GM12878 (cell line): ENCODE measurements at regions not wholly inside any gene's neighbourhood (a gene's known extent, or its start where the extent isn't known, plus 50 kb on each side); places are given as distances from the start of the nearest gene placed in this dataset.

ENCODE experiments used
- ATAC-seq: fragments of 200-7000 bp; cut with Tn5 transposase; 3 replicates; pipeline ENCODE4 v1.9.1; 2020; ENCODE audit warnings: mild to moderate bottlenecking, moderate library complexity
- BruUV-seq: library from RNA; stranded (reverse); fragments of 400-500 nt; replicated peaks from 2 replicates; lab custom pipeline; 2021; lab: Mats Ljungman, UMichigan
- CTCF ChIA-PET: fragments of 300-600 bp; sonication (Branson Sonifier 250); formaldehyde crosslinking; extraction: SDS; loops from one replicate; lab custom pipeline; 2021; ENCODE audit warnings: inconsistent platforms; lab: Yijun Ruan, JAX
- POLR2A ChIA-PET: fragments of 350-600 bp; formaldehyde crosslinking; extraction: SDS; loops from one replicate; lab custom pipeline; 2021; ENCODE audit warnings: inconsistent platforms; lab: Charles Lee
- RAD21 ChIA-PET: fragments of 300-600 bp; sonication (Branson Sonifier 250); formaldehyde crosslinking; loops from one replicate; lab custom pipeline; 2023; ENCODE audit warnings: antibody characterized with exemption; ENCODE audit not compliant: unreplicated experiment; lab: Charles Lee
- SMC1A ChIA-PET: fragments of 300-600 bp; sonication (Branson Sonifier 250); formaldehyde crosslinking; loops from one replicate; lab custom pipeline; 2023; ENCODE audit not compliant: unreplicated experiment, uncharacterized antibody; lab: Charles Lee
- DNase-seq: peaks from one replicate; pipeline ENCODE4 v3.0.0-alpha.2; 2011; ENCODE audit warnings: low read depth, low spot score
- FAIRE-seq: peaks from 3 replicates; lab custom pipeline; 2011; peaks lifted over from hg19 to GRCh38; lab: Jason Lieb, UNC
- H2AFZ ChIP-seq: 2 replicates; pipeline ENCODE4 v1.6.0; 2011; ENCODE audit warnings: low read depth, low read length, control low read depth; ENCODE audit not compliant: control insufficient read depth
- H3K27ac ChIP-seq: 2 replicates; pipeline ENCODE4 v1.5.1; 2011; ENCODE audit warnings: control low read depth; ENCODE audit not compliant: control insufficient read depth, insufficient read depth
- H3K27me3 ChIP-seq, 2 experiments: replicated peaks in 1 of 2; 2 replicates each; pipeline versions ENCODE4 v1.6.0 to v1.6.1; 2011; ENCODE audit warnings: low read length in 1 of 2; ENCODE audit not compliant: control insufficient read depth in 2 of 2, insufficient read depth in 2 of 2
- H3K36me3 ChIP-seq, 2 experiments: 2 replicates each; pipeline ENCODE4 v1.5.1; 2011; ENCODE audit warnings: low read length in 1 of 2; ENCODE audit not compliant: control insufficient read depth in 2 of 2, insufficient read depth in 2 of 2
- H3K4me1 ChIP-seq: 2 replicates; pipeline ENCODE4 v1.6.1; 2011; ENCODE audit warnings: mild to moderate bottlenecking, low read length, moderate library complexity, mixed read lengths; ENCODE audit not compliant: control insufficient read depth, insufficient read depth
- H3K4me2 ChIP-seq: 2 replicates; pipeline ENCODE4 v1.6.0; 2011; ENCODE audit warnings: control low read depth; ENCODE audit not compliant: control insufficient read depth, insufficient read depth
- H3K4me3 ChIP-seq: fragments of 200-600 bp; sonication (generic); 2 replicates; pipeline ENCODE4 v1.5.1; 2016
- H3K79me2 ChIP-seq: 2 replicates; pipeline ENCODE4 v1.6.0; 2011; ENCODE audit warnings: low read length; ENCODE audit not compliant: control insufficient read depth, insufficient read depth
- H3K9ac ChIP-seq: 2 replicates; pipeline ENCODE4 v1.8.0; 2011; ENCODE audit warnings: low read length, control low read depth, mixed read lengths; ENCODE audit not compliant: control insufficient read depth, insufficient read depth
- H3K9me3 ChIP-seq: replicated peaks from 3 replicates; pipeline ENCODE4 v1.5.1; 2011; ENCODE audit warnings: mild to moderate bottlenecking, low read length; ENCODE audit not compliant: control insufficient read depth, insufficient read depth
- H4K20me1 ChIP-seq: 2 replicates; pipeline ENCODE4 v1.6.0; 2011; ENCODE audit not compliant: control insufficient read depth, insufficient read depth
- CBFB ChIP-seq: IDR thresholded peaks from 2 replicates; pipeline ENCODE4 v1.6.1; 2016; ENCODE audit warnings: antibody characterized with exemption, low read depth
- GABPA ChIP-seq: IDR thresholded peaks from 2 replicates; pipeline ENCODE4 v1.6.1; 2014; ENCODE audit warnings: antibody characterized with exemption, low read depth, mild to moderate bottlenecking, inconsistent platforms
- GATAD2B ChIP-seq: fragments of 450-650 bp; conservative IDR thresholded peaks from 2 replicates; pipeline ENCODE4 v1.6.1; 2017; ENCODE audit warnings: low read depth, mild to moderate bottlenecking, moderate library complexity
- MTA2 ChIP-seq: fragments of 450-650 bp; IDR thresholded peaks from 2 replicates; pipeline ENCODE4 v1.6.1; 2016; ENCODE audit warnings: low read depth, mild to moderate bottlenecking, moderate library complexity
- RUNX3 ChIP-seq: IDR thresholded peaks from 2 replicates; pipeline ENCODE4 v1.6.1; 2012; ENCODE audit warnings: low read length, inconsistent platforms
- SMARCA5 ChIP-seq: fragments of 450-650 bp; IDR thresholded peaks from 2 replicates; pipeline ENCODE4 v1.6.1; 2017; ENCODE audit warnings: mild to moderate bottlenecking
- TCF7 ChIP-seq: IDR thresholded peaks from 2 replicates; pipeline ENCODE4 v1.6.1; 2014; ENCODE audit warnings: antibody characterized with exemption, borderline replicate concordance
- WRNIP1 ChIP-seq: IDR thresholded peaks from 2 replicates; pipeline ENCODE4 v1.6.1; 2011; ENCODE audit warnings: low read depth, low read length, improper control_type of control experiment, borderline replicate concordance
- ZNF217 ChIP-seq: fragments of 450-650 bp; IDR thresholded peaks from 2 replicates; pipeline ENCODE4 v1.6.1; 2017; ENCODE audit warnings: antibody characterized with exemption, mild to moderate bottlenecking
- WGBS: methylation state at CpG from one replicate; pipeline ENCODE4 v1.1.6; 2016; ENCODE audit warnings: low lambda C conversion rate; ENCODE audit not compliant: insufficient replicate concordance, insufficient coverage; ENCODE audit errors: missing lambda C conversion rate; 5-methylcytosine and 5-hydroxymethylcytosine counted together
- in situ Hi-C: fragments of 300-500 bp; cut with MboI; formaldehyde crosslinking; loops from 9 replicates; pipeline ENCODE4 v1.14.3; 2018; ENCODE audit warnings: mixed read lengths
- intact Hi-C: fragments of 100-400 bp; cut with micrococcal nuclease; formaldehyde crosslinking; loops from one replicate; pipeline ENCODE4 v1.14.2; 2022; ENCODE audit not compliant: unreplicated experiment
- TF ChIP-seq, protein P1 (sequence below): fragments of 450-650 bp; IDR thresholded peaks from 2 replicates; pipeline ENCODE4 v1.6.1; 2016; ENCODE audit warnings: mild to moderate bottlenecking
- TF ChIP-seq, protein P2 (sequence below): IDR thresholded peaks from 2 replicates; pipeline ENCODE4 v1.6.1; 2012; ENCODE audit warnings: improper control_type of control experiment, low read depth, low read length; ENCODE audit not compliant: insufficient replicate concordance
- TF ChIP-seq, protein P3 (sequence below): fragments of 450-650 bp; IDR thresholded peaks from 2 replicates; pipeline ENCODE4 v1.6.1; 2017; ENCODE audit warnings: borderline replicate concordance

DNA sequence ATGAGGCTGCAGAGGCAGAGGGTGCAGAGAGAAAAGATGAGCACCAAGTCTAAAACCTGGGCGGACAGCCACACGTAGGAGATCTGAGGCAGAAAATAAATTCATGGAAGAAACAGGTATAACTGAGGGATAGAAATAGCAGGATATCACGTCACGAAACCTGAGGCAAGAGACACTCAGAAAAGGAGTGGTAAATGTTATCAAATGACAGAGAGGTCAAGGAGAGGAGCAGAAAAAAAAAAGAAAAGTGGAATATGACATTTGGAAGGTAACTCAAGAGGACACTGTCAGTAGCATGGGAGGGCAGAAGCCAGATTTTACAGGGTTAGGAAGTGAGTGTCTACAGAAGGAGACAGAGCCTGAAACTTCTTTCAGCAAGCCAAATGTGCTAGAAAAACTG is 84.2 kb upstream of the FBXL4 start:
- in situ Hi-C loops = no loop called here
- no peak overlapping the region for H3K27ac ChIP-seq
- ChIA-PET POLR2A (no interaction called here), CTCF (no interaction called here), RAD21 (no interaction called here), SMC1A (no interaction called here)
- H2AFZ ChIP-seq = no peak overlapping the region
- H3K9me3 ChIP-seq = no peaks in the 10 kb centered on the region
- no TSS peak for BruUV-seq
- H3K4me2 ChIP-seq = no peak overlapping the region
- TF ChIP-seq CBFB = no peak
- TF ChIP-seq GABPA = no peak
- TF ChIP-seq, protein P1, sequence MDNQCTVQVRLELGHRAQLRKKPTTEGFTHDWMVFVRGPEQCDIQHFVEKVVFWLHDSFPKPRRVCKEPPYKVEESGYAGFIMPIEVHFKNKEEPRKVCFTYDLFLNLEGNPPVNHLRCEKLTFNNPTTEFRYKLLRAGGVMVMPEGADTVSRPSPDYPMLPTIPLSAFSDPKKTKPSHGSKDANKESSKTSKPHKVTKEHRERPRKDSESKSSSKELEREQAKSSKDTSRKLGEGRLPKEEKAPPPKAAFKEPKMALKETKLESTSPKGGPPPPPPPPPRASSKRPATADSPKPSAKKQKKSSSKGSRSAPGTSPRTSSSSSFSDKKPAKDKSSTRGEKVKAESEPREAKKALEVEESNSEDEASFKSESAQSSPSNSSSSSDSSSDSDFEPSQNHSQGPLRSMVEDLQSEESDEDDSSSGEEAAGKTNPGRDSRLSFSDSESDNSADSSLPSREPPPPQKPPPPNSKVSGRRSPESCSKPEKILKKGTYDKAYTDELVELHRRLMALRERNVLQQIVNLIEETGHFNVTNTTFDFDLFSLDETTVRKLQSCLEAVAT = no peak
- no peak for TF ChIP-seq WRNIP1
- TF ChIP-seq GATAD2B = no peak
- no peaks in the 10 kb centered on the region for H3K79me2 ChIP-seq
- FAIRE-seq (no peak), ATAC-seq (no peak), DNase-seq (no peak)
- H3K36me3 ChIP-seq = no peaks in the 10 kb centered on the region
- WGBS = 16% methylated on average over 4 of the region's 4 CpGs
- H4K20me1 ChIP-seq = no peaks in the 10 kb centered on the region
- H3K4me3 ChIP-seq = no peak overlapping the region
- intact Hi-C loops = no loop called here
- no peaks in the 10 kb centered on the region for H3K27me3 ChIP-seq
- no peak overlapping the region for H3K9ac ChIP-seq
- H3K4me1 ChIP-seq = no peaks in the 10 kb centered on the region

DNA sequence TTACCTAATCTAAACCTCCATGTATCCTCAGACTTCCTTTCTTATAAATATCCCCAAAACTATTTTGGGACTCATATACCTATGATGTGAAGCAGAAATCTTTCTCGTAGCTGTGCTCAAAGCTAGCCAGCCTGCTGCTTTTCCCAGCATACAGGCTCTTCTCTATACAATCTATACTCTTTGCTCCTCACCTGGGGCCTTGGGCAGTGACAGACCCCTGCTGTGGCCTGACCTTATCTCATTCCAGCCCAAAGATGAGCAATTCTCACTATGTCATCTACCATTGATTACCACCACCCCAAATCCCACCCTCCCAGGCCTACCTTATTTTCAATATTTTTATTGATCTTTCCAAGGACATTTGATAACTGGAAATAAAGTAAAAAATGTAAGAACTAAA is 83.2 kb upstream of the FBXL4 start:
- no peak for TF ChIP-seq SMARCA5
- TF ChIP-seq, protein P2, sequence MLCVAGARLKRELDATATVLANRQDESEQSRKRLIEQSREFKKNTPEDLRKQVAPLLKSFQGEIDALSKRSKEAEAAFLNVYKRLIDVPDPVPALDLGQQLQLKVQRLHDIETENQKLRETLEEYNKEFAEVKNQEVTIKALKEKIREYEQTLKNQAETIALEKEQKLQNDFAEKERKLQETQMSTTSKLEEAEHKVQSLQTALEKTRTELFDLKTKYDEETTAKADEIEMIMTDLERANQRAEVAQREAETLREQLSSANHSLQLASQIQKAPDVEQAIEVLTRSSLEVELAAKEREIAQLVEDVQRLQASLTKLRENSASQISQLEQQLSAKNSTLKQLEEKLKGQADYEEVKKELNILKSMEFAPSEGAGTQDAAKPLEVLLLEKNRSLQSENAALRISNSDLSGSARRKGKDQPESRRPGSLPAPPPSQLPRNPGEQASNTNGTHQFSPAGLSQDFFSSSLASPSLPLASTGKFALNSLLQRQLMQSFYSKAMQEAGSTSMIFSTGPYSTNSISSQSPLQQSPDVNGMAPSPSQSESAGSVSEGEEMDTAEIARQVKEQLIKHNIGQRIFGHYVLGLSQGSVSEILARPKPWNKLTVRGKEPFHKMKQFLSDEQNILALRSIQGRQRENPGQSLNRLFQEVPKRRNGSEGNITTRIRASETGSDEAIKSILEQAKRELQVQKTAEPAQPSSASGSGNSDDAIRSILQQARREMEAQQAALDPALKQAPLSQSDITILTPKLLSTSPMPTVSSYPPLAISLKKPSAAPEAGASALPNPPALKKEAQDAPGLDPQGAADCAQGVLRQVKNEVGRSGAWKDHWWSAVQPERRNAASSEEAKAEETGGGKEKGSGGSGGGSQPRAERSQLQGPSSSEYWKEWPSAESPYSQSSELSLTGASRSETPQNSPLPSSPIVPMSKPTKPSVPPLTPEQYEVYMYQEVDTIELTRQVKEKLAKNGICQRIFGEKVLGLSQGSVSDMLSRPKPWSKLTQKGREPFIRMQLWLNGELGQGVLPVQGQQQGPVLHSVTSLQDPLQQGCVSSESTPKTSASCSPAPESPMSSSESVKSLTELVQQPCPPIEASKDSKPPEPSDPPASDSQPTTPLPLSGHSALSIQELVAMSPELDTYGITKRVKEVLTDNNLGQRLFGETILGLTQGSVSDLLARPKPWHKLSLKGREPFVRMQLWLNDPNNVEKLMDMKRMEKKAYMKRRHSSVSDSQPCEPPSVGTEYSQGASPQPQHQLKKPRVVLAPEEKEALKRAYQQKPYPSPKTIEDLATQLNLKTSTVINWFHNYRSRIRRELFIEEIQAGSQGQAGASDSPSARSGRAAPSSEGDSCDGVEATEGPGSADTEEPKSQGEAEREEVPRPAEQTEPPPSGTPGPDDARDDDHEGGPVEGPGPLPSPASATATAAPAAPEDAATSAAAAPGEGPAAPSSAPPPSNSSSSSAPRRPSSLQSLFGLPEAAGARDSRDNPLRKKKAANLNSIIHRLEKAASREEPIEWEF = no peak
- TF ChIP-seq, protein P3, sequence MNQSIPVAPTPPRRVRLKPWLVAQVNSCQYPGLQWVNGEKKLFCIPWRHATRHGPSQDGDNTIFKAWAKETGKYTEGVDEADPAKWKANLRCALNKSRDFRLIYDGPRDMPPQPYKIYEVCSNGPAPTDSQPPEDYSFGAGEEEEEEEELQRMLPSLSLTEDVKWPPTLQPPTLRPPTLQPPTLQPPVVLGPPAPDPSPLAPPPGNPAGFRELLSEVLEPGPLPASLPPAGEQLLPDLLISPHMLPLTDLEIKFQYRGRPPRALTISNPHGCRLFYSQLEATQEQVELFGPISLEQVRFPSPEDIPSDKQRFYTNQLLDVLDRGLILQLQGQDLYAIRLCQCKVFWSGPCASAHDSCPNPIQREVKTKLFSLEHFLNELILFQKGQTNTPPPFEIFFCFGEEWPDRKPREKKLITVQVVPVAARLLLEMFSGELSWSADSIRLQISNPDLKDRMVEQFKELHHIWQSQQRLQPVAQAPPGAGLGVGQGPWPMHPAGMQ = no peak
- no peak for TF ChIP-seq MTA2
- TF ChIP-seq TCF7 = no peak
- no peak for TF ChIP-seq RUNX3
- TF ChIP-seq ZNF217 = no peak
- TF ChIP-seq, all 136 proteins: peak for 0
- no peak for FAIRE-seq
- in situ Hi-C loops (no loop called here), intact Hi-C loops (no loop called here)
- Histone ChIP-seq H4K20me1 (no peaks in the 10 kb centered on the region), H3K27me3 (no peaks in the 10 kb centered on the region), H3K27ac (no peak overlapping the region), H3K79me2 (no peaks in the 10 kb centered on the region), H3K9me3 (no peaks in the 10 kb centered on the region; the same call in 2 of the 3 replicates), H3K4me3 (no peak overlapping the region), H2AFZ (no peak overlapping the region), H3K9ac (no peak overlapping the region), H3K36me3 (no peaks in the 10 kb centered on the region), H3K4me1 (no peaks in the 10 kb centered on the region), H3K4me2 (no peak overlapping the region)
- ChIA-PET CTCF (no interaction called here), SMC1A (no interaction called here), RAD21 (no interaction called here), POLR2A (no interaction called here)
- ATAC-seq = no peak
- DNase-seq = no peak
- 0% methylated on average over 1 of the region's 1 CpG for WGBS
- no TSS peak for BruUV-seq
